ENCODE measurements at regions not wholly inside any gene's neighbourhood (a gene's known extent, or its start where the extent isn't known, plus 50 kb on each side); places are given as distances from the start of the nearest gene placed in this dataset.

GRCh38 chr5:155728146-155728856 lies 598.7 kb upstream of the SGCD start:
- no peak for DNase-seq

GRCh38 chr5:155728857-155729683 lies 597.9 kb upstream of the SGCD start:
- no peak for DNase-seq

- DNase-seq, result no peak
Measured at GRCh38 chr5:155729684-155730059, 597.3 kb upstream of the SGCD start.

GRCh38 chr5:155732587-155733376 lies 594.2 kb upstream of the SGCD start:
- DNase-seq, result no peak

DNA sequence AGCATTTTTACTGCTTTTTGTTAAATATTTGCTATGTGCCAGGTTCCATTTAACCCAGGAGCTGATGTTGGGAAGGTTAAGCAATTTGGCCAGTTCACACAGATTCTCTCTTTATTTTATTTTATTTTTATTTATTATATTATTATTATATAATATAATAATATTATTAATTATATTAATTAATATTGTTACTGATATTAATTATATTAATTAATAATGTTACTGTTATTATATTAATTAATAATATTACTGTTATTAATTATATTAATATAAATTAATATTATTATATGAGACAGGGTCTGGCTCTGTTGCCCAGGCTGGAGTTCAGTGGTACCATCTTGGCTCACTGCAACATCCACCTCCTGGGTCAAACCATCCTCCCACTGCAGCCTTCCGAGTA lies 593.0 kb upstream of the SGCD start:
- no peak for DNase-seq

DNA sequence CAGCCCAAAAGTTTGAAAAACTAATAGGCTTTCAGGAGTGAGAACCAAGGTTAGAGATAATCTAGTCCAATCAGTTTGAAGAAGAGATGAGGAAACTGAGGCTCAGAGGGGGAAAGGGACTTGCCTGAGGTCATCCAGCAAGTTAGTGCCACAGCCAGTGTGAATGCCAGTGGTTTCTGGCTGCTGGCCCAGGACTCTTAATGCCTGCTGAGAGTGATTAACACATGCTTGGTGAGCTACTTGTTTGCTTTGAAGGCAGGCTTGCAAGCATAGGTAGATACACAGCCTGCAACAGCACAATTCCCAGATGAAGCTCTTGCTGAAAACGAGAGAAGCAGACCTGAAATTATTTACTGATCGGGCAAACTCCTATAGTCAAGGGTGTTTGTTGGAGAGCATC lies 591.6 kb upstream of the SGCD start:
- no peak for DNase-seq

DNA sequence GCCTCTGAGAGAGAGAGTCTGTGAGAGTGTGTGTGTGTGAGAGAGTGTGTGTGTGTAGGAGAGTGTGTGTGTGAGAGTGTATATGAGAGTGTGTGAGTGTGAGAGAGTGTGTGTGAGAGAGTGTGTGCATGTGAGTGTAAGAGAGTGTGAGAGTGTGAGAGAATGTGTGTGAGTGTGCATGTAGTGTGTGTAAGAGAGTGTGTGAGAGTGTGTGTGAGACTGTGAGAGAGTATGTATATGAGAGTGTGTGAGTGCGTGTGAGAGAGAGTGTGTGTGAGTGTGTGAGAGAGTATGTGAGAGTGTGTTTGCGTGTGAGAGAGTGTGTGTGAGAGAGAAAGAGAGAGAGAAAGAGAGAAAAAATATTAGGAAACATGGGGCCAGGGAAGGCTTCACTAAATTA lies 588.3 kb upstream of the SGCD start:
- no peak for DNase-seq

- DNase-seq, result no peak
Measured at GRCh38 chr5:155746367-155747038, 580.5 kb upstream of the SGCD start.

DNA sequence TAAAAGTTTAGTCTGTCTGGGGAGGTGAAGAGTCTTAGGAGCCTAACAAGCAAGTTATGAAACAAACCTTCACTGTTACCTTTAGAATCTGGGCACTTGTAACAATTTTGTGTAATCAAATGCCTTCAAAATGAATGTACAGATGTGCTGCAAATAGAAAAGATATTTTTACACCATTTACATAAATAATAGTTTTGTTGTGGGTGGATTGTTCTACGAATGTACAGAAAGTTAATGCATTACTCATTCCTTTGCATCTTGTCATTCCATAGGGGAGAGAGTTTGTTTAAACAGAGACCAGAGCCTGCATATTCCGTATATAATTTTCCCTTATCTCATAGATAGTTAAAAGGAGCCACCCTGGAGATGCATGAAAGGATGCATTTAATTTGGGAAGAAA lies 576.9 kb upstream of the SGCD start:
- no peak for DNase-seq

- no peak for DNase-seq
Measured at GRCh38 chr5:155750571-155750970, 576.4 kb upstream of the SGCD start.

GRCh38 chr5:155753943-155754581 lies 572.9 kb upstream of the SGCD start:
- no peak for DNase-seq

DNA sequence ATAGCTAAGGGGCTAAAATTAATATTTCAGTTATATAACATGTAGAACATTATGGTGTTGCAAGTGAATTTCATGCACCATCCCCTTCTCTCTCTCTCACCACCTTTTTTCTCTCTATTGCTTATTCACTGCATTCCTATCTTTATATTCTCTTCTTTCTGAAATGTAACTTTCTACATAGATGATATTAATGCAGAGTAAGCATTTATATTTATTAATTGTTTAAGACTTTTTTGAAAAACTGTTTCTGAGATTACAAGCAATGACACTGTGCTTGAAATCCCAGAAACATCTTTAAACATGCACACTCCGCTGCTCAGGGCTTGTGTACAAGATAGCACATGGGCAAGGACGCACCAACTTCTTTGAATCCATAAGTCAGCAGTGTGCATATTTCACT lies 567.7 kb upstream of the SGCD start:
- DNase-seq, result no peak

DNA sequence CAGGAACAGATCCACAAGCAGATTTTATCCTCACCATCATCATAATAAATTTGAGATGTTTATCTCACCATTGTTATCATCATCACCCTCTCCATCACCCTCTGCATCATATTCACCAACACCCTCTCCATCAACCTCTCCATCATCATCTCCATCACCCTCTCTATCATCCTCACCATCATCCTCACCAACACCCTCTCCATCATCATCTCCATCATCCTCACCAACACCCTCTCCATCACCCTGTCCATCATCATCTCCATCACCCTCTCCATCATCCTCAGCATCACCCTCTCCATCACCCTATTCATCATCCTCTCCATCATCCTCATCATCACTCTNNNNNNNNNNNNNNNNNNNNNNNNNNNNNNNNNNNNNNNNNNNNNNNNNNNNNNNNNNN lies 567.0 kb upstream of the SGCD start:
- no peak for DNase-seq

DNA sequence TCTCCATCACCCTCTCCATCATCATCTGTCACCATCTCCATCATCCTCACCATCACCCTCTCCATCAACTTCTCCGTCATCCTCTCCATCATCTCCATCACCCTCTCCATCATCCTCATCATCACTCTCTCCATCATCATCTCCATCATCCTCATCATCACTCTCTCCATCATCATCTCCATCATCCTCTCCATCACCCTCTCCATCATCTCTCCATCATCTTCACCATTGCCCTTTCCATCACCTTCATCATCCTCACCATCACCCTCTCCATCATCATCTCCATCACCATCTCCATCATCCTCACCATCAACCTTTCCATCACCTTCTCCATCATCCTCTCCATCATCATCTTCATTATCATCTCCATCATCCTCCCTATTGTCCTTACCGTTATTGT lies 565.5 kb upstream of the SGCD start:
- no peak for DNase-seq

DNA sequence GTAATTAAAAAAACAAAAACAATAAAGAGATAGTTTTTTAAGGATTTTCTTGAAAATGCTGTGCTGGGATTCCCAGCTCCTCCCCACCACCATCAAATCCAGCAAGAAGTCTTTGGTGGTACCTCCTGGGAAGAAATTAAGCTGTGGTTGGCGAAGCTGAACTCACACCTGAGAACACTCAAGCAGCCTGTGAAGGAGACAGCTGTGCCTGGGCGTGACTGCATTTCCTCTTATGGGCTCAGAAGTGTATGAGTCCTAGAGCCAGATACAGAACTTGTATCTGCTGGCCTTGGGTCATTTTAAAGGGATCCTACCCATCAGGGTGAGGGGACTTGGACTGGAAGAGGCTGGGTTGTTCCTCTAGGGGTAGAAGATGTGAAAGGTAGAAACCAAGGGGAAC lies 561.2 kb upstream of the SGCD start:
- DNase-seq, result no peak

DNA sequence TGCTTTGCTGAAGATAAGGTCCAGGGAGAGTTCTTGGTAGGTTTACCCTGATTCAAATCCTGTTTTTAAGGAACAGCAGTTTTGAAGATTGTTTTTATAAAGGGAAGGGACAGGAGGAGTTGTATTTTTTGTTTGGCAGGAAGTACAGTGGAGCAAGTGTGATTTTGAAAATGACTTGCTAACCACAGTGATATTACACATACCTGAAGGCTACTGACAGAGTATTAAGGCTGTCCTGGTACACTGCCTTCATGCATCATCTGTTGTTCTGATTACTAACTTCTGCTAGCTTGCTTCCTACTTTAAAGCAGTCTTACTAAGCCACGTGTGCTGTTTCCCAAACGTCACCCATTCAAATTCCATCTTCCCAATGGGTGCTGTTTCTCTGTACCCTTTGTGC lies 559.5 kb upstream of the SGCD start:
- no peak for DNase-seq

DNA sequence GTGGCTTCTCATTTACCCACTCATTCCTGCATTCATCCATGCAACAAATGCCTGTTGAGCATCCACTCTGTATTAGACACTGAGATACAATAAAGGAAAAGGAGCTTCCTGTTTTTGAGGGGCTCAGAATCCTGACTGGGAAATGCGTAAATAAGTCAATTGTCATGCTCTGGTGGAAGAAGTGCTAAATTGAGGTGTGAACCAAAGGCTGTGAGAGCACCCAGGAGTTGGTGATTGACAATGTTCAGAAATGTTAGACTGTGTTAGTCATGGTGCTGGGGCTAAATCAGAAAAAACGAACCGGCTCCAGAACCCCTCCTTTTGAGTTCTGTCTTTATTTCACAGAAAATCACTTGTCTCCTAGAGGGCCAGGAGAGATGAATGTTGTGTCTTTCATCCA lies 558.6 kb upstream of the SGCD start:
- no peak for DNase-seq

DNA sequence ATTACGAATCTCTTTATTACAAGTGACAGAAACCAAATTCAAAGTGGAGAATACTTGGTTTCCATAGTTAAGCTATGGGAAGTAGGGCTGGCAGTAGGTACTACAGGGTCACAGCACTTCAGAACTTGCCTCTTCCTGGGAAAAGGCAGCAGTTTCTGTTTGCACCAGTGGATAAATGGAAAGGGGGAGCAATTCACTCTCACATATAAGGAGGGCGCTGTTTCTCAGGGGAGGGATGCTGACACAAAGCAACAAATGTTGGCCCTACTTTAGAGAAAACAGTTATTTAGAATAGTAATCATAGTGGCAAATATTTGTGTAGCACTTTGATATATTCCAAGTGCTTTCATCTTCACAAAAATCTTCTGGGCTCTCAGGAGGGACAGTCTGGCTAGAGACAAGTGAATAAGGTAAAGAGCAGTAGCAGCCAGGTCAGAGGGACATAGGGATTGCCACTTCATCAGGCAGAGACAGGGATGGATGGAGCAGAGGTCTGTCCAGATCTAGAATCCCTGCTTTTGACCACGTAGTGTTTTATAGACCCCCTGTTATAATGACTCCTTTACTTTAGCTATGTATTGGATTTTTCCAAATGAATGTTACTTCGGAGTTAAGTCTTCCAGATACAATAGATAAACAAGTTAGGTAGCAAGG lies 554.8 kb upstream of the SGCD start:
- no peak for DNase-seq

GRCh38 chr5:155773680-155774079 lies 553.3 kb upstream of the SGCD start:
- DNase-seq, result no peak

GRCh38 chr5:155780260-155780659 lies 546.7 kb upstream of the SGCD start:
- no peak for DNase-seq

DNA sequence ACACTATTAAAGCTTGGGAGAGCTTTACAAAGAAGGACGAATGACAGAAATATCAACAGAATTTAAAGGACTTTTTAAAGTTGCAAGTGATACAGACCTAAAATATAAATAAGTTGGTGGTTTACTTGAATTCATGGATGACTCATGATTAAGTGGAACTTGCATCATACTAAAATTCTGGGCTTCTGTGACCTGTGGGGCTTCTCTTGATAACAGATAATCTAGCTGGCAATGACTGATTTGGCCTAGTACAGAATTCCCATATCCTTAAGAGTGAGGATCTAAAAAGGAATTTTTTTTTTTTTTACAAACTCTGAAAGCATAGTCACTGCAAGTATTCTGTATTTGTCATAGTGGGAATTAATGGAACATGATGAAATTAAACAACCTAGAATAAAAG lies 543.7 kb upstream of the SGCD start:
- no peak for DNase-seq

DNA sequence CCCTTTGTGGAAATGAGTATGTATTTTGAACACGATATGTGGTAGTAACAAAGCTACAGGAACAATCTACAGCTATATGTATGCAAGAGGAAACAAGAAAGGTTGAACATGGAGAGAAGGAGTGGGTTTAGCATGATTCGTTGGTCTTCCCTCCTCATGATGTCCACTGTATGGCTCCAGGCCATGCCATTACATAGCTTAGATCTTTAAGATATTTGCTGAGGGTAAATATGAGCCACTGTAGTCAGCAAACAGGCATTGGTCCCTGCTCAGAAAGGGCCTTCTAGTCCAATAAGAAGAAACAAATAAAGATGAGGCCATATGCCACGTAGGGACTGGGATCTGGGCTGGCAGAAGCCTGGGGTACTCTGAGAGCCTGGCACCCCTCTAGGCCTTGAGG lies 543.2 kb upstream of the SGCD start:
- DNase-seq, result no peak
